HG02885 (cell line): ENCODE measurements at regions not wholly inside any gene's neighbourhood (a gene's known extent, or its start where the extent isn't known, plus 50 kb on each side); places are given as distances from the start of the nearest gene placed in this dataset.

Source experiments
- ATAC-seq: cut with Tn5 transposase; IDR thresholded peaks from one replicate; pipeline ENCODE4 v1.9.1; 2021; ENCODE audit warnings: mild to moderate bottlenecking; ENCODE audit not compliant: unreplicated experiment, poor library complexity

- ATAC-seq = no peak
Observed at GRCh38 chr5:50963971-50964745, 297.7 kb downstream of the PARP8 start.

DNA sequence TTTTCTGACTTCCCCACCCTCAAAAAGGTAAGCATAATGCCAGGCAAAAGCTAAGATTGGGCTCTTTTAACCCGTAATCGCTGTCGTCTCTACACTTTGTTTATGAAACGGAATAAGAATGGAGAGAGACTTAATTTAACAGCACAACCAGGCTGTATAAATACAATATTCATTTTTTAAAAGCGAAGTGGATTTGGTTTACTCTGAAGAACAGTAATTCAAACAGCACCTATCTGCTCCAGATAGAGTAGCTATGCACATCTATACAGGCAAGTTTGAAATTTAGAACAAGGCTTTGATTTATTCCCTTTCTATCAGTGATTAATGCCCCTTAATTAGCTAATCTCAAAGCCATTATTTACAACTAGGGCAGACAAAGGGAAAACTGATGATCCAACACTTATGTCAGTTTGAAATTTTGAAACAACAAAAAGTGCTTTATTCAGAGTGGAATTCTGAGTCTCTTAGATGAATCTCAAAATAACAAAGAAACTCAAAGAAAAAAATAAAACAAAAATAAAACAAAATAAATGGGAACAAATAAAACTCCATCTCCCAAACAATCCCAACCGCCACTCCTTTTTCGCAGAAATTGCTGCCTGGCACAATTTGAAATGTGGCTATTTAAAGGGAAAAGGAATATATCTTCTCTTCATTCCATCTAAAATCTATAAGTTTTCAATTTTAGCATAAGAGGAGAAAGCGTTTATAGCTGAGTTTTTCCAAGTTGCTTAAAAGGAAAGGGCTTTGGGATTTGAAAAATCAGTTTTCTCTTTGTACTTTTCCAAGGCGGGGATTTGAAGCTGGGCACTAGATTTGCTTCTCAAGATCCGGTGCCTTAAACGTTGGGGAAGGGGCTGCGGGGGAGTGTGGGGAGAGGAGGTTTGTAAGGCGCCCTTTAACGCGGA, 298.6 kb downstream of the PARP8 start:
- no peak for ATAC-seq

GRCh38 chr5:50965654-50966375, 299.4 kb downstream of the PARP8 start:
- no peak for ATAC-seq

DNA sequence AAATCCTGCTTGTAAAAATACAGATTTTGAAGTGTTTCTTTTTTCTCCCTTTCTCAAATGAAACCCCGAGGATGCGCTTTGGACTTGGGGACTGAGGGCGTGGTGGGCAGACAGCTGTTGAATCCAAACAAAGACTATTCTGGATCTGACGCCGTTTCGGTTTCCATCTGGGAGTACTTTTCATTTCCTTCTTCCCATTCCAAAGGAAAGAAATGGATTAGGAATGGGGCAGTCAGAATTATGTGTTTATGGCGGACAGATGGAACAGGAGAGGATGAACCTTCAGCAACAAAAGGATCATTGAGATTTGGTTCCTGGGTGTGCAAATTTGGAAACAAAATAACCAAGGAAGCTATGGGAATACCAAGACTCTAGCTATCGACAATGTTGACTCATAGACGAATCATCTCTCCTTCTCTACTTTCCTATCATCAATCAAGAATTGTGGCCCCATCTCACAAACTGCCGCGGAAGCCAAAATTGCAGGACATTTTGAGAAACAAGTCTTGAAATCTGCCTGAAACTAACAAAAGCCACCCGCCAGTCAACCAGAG, 300.6 kb downstream of the PARP8 start:
- ATAC-seq = no peak

- ATAC-seq = no peak
Observed at GRCh38 chr5:50967563-50968355, 301.3 kb downstream of the PARP8 start.

DNA sequence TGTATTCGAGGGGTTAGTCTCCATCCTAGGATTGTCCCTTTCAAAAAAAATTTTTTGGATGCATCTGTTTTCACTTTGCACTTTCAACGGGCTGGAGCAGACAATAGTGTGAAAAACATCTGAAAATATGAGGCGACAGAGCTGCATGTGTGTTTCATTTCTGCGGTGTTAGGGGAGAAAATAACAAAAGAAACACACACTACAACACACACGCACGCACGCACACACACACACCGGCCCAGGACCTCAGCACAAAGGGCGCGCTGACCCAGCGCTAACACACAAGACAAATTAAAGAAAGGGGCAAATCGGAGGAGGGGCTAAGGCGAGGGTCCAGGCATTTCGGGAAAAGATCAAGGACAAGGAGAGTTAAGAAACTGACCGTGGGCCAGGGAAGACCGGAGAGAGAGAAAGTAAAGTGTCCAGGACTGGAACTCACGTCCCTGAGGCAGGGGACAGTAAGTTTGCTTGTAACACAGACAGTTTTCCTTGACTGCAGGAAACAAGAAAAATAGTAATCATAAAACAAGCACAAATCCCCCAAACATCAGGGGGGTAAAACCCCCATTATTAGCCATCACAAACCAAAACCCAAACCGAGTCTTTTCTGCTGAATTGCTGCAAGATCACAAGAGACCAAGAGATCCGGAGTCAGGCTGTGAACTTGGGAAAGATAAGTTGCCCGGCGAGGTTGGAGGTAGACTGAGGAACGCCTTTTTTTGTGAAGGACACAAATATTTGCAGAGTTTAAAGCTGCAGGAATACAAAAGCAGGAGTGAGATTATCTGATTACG, 302.1 kb downstream of the PARP8 start:
- no peak for ATAC-seq

- no peak for ATAC-seq
Observed at GRCh38 chr5:50969151-50970031, 303.0 kb downstream of the PARP8 start.

GRCh38 chr5:50975840-50976239, 309.4 kb downstream of the PARP8 start:
- no peak for ATAC-seq

DNA sequence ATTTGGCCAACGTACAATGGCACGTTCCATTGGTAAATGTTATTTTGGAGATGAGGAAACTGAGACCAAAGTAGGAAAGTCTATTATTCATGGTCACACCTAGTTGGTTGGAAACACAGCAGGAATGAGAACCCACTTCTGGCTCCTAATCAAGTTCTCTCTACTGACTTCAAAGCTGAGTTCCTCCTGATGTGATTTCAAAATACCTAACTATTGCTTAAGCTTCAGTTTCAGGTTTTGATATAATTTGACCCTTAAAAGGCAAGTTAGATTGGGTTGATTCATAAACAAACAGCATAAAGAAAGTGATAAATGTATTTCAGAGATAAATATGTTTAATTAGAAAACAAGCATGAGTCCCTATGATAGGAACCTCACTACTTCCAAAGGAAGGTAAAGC, 312.5 kb downstream of the PARP8 start:
- ATAC-seq = no peak

- ATAC-seq = no peak
Observed at GRCh38 chr5:50984640-50985039, 318.2 kb downstream of the PARP8 start.

GRCh38 chr5:50990296-50990924, 324.0 kb downstream of the PARP8 start:
- ATAC-seq = no peak

DNA sequence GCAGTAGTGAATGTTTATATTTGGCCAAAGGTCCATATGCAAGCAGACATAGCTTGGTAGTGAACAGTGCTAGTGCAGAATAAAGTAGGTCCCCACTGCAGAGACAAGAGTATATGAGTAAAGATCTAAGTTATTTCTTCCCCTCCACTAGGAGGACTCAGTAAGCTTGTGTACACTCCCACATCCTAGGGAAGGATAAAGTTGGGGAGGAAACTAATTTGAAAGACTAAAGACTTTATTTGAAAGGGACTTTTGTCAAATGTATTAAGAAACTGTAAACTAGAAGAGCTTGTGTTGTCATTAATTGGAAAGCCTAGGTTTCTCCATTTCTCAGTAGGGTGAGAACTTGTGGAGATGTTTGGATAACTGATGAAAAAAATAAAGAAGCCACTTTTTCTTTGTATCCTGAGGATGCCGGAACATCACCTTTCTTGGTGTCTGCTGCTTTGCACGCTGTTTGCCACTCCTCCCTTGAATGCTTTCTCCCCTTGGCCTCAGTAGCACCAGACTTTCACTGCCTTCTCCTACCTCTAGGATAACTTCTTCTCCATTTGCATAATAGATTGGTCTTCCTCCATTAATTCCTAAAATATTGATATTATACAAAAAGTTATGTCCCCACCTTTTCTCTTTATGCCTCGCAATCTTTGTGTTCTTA, 329.0 kb downstream of the PARP8 start:
- no peak for ATAC-seq

GRCh38 chr5:51001227-51001923, 334.9 kb downstream of the PARP8 start:
- no peak for ATAC-seq

GRCh38 chr5:51002368-51002767, 335.9 kb downstream of the PARP8 start:
- no peak for ATAC-seq

- no peak for ATAC-seq
Observed at GRCh38 chr5:51013036-51013435, 346.6 kb downstream of the PARP8 start.

DNA sequence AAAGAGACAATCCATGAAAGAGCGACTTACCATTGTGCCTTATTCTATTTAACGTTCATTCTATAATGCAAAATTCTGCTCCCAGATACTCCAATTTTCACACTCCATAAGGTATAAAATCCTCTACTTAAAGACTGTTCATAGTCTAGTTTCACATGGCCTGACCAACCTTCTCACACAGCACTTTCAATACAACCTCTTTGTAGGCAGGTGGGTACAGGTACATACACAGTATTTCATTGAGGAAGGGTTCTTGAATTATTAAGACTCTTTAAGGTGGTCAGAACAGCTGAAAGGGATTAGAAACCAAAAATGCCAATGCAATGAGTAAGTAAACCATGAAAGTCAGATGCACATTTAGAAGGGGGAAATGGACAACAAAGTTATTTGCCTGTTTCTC, 352.0 kb downstream of the PARP8 start:
- ATAC-seq = no peak
